ENCODE measurements at regions not wholly inside any gene's neighbourhood (a gene's known extent, or its start where the extent isn't known, plus 50 kb on each side); places are given as distances from the start of the nearest gene placed in this dataset.

- no peak for TF ChIP-seq EZH2 (IDR thresholded peaks at IDR 0.05; ENCODE audit: borderline replicate concordance, low read depth, low read length, poor library complexity, severe bottlenecking)
- no peak for TF ChIP-seq CTCF (conservative IDR thresholded peaks at IDR 0.05; ENCODE audit: low read depth, low read length)
Measured at GRCh38 chr3:182435860-182436259, 357.4 kb upstream of the ATP11B start.
